ENCODE measurements at regions not wholly inside any gene's neighbourhood (a gene's known extent, or its start where the extent isn't known, plus 50 kb on each side); places are given as distances from the start of the nearest gene placed in this dataset.
"Not testable (repeated sequence)": the region's sequence is repeated elsewhere in the genome, so short reads cannot be mapped to it uniquely, and the experiment has no call there.

DNA sequence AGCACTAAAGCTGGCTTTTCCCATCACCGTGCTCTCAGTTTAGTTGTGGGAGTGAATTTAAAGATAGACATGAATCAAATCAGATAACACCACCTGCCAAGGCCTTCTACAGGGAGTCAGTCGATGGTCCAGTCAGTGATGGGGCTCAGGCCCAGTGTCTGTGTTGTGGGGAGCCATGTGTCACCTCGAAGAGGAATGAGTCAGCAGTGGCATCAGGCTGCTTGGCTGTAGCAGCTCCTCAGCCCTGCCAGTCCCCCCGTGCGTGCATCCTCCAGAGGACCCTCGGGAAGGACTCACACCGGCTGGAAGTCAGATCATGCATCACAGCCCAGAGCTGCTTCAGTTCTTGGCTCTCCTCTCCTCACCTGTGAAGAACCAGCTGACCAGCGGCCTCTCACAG is 420.4 kb upstream of the RAB6C start:
- no peak for DNase-seq

DNA sequence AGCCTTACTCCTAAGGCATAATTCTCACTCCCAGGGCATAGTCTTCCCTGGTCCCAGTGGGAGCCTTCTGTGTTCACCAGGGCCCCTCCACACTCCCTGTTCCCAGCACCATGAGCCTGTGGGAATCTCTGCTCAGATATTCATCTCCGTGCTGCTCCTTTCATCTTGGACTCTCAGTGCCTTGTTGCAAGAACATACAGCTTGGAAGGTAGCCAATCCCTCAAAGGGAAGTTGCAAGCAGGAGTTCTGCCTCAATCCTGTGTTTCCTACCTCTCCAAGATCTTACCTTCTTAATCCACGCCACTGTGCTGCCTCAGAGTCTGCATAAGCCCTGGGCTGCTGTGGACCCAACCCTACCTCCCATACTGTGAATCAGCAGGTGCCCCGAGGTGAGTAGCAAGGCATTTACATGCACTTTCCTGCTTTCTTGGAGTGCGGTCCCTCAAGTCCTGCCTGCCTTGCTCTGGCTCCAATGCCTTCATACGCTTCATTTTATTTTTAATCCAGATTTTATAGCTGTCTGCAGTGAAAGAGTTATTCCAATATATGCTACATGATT is 413.8 kb upstream of the RAB6C start:
- no peak for DNase-seq

- DNase-seq, result not testable (repeated sequence)
Measured at GRCh38 chr2:129570812-129571211, 408.7 kb upstream of the RAB6C start.

DNA sequence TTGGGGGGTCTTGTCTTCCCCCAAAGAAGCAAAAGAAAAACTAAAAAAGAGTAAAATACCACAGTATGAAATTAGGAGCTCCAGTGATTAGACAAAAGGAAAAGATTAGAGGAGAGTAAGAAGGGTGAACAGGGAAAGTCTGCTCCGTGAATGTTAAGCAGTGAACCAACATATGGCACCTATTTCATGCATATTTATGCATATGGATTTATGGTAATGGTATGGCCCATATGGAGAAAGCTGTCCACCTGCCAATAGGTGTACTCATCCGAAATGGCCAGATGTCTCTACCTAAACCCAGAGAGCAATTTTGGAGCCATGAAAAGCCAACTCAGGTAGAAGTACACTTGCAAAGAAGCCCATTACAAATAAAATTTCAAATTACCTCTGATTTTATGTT is 404.0 kb upstream of the RAB6C start:
- DNase-seq, result no peak

DNA sequence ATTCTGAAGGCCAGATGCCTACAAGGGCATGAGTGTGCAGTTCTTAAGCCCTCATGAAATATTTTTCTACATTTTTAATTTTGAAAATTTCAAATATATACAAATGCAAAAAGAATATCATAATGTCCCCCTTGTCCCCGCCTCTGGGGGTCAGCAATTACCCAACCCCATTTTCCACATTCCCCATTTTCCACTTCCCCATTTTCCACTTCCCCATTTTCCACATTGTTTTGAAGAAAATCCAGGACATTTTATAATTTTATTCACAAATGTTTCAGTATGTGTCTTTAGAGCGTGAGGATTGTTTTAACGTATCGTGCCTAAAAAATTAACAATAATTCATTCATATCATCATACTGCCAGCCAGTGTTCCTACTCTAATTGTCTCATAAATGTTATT is 403.6 kb upstream of the RAB6C start:
- DNase-seq, result no peak

DNA sequence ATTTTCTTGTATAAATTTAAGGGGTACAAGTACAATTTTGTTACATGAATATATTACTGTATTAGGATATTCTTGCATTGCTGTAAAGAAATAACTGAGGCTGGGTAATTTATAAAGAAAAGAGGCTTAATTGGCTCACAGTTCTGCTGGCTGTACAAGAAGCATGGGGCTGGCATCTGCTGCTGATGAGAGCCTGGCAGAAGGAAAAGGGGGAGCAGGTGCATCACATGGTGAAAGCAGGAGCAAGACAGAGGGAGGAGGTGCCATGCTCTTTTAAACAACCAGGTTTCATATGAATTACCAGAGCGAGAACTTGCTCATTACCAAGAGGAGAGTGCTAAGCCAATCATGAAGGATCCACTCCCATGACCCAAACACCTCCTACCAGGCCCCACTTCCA is 399.5 kb upstream of the RAB6C start:
- no peak for DNase-seq

GRCh38 chr2:129585760-129586159 is 393.7 kb upstream of the RAB6C start:
- no peak for DNase-seq

DNA sequence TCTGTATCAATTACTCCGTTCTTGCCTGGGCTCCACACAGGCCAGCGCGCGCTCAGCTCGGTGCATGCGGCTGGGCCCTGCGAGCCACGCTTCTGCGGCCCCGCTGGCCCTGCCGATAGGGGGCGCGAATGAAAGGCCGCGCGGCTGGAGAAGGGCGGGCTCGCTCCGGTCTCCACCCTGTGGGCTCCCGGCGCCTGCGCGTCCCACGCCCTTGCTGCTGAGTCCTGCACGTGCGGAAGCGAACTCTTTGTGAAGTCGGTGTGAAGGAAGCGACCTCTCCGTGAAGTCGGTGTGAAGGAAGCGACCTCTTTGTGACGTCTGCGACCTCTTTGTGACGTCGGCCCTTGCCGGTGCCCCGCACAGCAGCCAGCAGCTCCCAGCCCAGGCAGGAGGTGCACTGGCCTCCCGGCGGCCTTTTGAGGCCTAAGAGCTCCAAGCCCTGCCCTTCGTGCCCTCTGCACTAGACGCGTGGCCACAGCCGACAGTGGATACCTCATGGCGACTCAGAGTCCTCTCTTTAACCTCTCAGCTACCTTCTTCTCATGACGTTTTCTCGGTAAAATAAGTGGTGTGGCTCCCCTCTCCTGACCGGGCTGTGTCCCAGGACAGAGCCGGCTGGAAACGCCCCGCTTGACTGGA is 391.9 kb upstream of the RAB6C start:
- no peak for DNase-seq

DNA sequence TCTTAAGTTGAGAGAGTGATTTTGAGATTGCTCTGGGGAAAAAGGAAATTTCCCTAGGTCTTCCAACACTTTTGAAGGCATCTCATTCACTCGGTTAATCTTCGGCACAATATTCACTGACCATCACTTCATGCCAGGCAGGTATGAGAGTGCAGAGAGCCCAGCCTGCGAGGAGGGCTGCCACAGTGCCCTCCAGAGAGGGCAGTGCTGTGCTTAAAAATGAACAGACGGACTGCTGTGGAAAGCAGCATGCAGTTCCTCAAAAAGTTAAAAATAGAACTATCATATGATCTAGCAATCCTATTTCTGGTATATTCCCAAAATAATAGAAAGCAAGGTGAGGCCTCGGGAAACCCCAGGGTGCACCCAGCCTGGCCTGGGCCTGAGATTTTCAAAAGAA is 374.9 kb upstream of the RAB6C start:
- no peak for DNase-seq

GRCh38 chr2:129605646-129606045 is 373.8 kb upstream of the RAB6C start:
- no peak for DNase-seq

GRCh38 chr2:129606496-129607270 is 372.8 kb upstream of the RAB6C start:
- DNase-seq, result no peak

DNA sequence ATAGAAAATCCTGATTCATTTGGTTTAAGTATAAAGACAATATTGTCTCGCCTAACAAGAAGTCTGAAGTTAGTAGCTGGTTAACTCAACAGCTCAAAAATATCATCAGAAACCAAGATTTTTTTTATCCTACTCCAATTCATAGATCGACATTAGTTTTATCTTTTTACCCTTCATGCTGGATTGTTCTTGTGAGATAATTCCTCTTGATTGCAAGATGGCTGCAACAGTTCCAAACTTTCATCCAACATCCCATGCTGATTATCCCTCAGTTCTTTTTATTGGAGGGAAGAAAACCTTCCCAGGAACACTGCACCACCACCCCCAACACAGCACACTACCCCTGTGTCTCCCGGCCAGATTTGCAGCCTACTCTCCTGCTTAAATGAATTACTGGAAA is 370.2 kb upstream of the RAB6C start:
- DNase-seq, result no peak

DNA sequence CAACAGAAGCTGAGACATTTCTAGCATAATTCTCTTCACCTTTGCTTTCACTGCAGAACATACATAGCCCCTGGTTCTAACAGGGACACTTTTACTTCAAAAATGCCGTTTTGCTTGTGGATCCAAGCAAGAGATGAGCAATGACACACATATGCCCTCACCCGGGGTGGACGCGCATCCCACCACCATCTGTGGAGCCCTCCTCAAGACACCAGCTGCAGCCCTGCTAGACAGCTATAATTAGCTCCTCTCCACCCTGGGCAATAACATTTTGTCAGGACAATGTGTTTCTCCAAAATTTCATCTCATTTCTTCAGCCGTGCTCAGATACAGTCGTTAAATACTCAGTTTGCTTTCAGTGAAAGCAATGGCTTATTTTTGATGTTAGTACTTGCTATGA is 368.7 kb upstream of the RAB6C start:
- DNase-seq, result no peak

GRCh38 chr2:129611471-129611870 is 368.0 kb upstream of the RAB6C start:
- DNase-seq, result no peak

DNA sequence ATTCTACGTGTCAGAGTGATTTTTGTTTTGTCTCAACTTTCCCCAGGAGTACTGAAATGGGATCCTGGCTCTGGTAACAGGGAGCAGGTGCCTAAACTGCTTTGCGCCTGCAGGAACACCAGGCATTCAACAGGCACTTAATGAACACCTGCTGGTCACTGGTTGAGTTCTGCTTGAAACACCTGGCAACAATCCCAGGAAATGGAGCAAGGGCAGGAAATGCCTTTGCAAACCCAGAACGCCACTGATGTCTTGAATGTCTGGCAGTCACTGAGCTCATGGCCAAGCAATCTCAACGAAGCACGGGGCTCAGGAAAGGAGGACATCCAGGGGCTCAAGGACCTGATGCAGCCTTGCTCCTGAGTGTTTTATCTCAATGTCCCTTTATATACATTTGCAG is 360.0 kb upstream of the RAB6C start:
- no peak for DNase-seq

- no peak for DNase-seq
Measured at GRCh38 chr2:129620411-129620810, 359.1 kb upstream of the RAB6C start.

DNA sequence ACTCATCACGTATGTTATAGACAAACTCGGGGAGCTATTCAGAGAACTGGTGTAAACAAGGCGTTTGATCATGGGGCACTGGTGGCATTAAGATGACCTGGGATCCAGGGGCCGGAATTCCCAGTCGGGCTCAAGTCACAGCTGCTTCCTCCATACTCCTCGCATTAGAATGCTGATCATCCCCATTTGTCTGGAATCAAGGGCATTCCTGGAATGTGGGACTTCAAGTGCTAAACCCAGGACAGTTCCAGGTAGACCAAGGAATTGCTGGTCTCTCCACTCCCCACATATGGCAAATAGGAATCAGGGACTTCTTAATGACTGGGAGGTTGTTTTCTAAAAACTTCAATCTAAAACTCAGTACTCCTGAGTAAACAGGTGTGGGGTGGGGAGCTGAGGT is 355.7 kb upstream of the RAB6C start:
- no peak for DNase-seq

DNA sequence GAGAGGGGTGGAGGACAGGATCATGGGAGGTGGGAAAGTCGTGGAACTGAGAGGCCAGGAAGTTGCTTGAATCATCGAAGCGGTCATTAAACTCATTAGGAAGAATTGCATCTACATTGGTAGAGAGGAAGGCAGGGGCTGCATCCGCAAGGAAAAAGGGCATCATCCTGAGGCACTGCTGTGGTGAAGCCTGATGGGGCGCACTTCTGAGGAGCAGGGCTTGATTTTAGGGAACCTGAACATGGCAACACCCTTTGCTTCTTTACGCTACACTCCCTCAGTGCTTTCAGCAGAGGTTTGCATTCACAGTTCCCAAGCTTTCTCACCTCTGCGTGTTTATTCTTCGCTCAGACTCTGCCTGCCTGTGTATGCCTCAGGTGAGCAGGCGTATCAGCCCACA is 352.0 kb upstream of the RAB6C start:
- no peak for DNase-seq

DNA sequence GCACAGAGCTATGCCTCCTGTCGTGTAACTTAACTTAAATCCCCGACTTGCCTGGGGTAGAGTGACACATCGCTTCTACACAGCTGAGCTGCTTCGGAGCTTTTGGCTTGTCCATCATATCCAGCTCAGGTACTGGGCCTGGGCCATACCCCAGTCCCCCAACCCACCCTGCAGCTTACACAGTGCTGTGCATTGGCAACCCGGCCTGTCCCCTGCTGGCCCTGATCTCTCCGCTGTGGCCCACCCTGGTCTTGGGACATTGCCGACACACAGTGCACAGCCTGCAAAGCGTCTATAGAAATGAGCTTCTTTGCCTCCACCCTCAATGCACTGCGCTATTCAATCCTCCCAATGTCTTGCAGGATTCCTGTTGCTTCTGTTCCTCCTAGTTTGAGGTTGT is 342.8 kb upstream of the RAB6C start:
- no peak for DNase-seq

DNA sequence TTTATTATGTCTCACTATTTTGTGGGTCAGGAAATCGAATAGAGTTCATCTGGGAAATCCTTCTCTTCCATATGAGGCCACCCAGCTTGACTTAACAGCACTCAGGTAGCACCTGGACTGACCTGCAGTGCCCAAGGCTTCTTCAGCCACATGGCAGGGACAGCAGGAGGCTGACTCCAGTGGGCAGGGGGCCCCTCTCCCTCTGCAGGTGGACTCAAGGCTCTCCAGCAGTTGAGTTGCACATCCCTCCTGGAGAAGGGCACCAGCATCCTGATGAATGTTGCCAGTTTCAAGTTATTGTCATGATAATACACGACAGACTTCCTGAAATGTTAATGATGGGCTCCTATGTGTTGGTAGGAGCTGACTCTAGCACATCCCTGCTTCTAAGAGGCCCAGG is 338.1 kb upstream of the RAB6C start:
- no peak for DNase-seq

GRCh38 chr2:129642526-129643043 is 336.9 kb upstream of the RAB6C start:
- no peak for DNase-seq

- DNase-seq, result no peak
Measured at GRCh38 chr2:129645335-129645734, 334.1 kb upstream of the RAB6C start.

GRCh38 chr2:129646107-129646506 is 333.4 kb upstream of the RAB6C start:
- DNase-seq, result no peak

DNA sequence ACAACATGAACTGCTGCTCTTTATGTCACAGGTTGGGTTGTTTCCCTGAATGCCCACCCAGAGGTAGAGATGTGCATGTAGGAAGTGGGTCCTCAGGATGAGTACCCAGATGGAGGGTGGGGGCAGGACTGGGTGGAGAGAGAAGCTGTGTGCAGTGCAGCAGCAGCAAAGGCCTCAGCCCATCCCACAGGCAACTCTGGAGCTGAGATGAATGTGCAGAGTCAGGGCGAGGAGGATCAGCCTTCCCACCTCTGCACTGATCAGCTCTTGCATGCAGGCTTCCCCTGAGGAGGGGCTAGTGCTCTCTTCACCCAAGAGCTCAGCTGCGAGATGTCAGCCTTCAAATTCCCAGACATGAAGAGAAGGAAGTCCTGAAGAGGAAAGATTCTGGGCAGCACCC is 326.2 kb upstream of the RAB6C start:
- DNase-seq, result no peak
